GM18861 (cell line): ENCODE measurements at regions not wholly inside any gene's neighbourhood (a gene's known extent, or its start where the extent isn't known, plus 50 kb on each side); places are given as distances from the start of the nearest gene placed in this dataset.

ENCODE experiments used
- ATAC-seq: cut with Tn5 transposase; IDR thresholded peaks from one replicate; pipeline ENCODE4 v1.9.1; 2021; ENCODE audit not compliant: unreplicated experiment

- ATAC-seq: no peak
Observed at GRCh38 chr5:18023986-18024385, 389.7 kb downstream of the TAF11L14 start.

DNA sequence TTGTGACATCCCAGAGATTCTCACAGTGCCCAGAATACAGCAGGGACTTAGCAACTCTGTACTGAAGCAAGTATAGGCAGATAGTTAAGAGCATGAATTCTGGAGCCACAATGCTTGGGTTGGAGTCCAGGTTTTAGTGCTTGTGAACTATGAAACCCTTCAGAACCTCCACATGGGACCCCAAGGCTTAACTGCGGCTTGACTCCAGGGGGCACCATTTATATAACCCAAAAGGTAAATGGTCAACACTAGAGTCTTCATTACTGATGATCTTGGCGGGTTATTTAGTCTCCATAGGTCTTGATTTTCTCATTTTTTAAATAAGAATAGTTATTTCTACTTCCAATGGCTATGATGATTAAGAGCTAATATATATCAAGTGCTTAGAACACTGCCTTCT is 390.3 kb downstream of the TAF11L14 start:
- ATAC-seq: no peak

- no peak for ATAC-seq
Observed at GRCh38 chr5:18027241-18027867, 393.1 kb downstream of the TAF11L14 start.

DNA sequence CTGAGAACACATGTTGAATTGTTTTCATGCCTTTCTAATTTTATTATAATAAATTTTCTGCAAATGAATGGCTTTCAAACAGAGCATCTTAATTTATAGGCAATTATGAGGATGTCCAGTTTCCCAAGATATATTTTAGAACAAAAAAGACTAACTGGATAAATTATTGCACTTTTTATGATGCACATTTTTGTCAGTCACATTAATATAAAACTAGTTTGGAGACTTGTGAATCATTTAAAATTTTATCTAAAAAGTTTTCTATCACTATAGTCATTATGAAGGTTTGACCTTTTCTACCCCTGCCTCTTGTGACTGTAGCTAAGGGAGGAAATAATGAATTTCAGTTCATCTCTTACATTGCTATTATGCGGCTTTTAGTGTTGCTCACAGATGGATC is 393.8 kb downstream of the TAF11L14 start:
- ATAC-seq: no peak

- ATAC-seq: no peak
Observed at GRCh38 chr5:18032744-18033143, 398.5 kb downstream of the TAF11L14 start.

- ATAC-seq: no peak
Observed at GRCh38 chr5:18036531-18036930, 402.3 kb downstream of the TAF11L14 start.

GRCh38 chr5:18037718-18038117 is 403.5 kb downstream of the TAF11L14 start:
- ATAC-seq: no peak

- no peak for ATAC-seq
Observed at GRCh38 chr5:18043344-18043743, 409.1 kb downstream of the TAF11L14 start.

DNA sequence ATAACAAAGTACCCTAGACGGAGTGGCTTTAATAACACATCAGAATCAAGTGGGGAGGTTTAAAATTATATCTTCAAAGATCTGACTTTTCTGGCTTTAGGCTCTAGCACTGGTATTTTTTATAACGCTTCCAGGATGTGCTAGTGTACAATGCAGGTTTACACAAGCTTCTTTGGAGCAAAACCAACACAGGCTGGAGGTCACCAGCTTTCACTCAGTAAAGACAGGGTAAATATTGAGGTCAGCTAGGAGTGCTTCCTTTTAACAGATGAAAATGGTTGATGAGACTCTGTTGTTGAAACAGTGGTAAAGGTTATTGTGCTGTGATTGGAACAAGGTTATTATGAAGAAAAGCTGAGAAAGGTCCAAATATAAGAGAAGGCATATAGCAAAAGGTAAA is 414.2 kb downstream of the TAF11L14 start:
- no peak for ATAC-seq

DNA sequence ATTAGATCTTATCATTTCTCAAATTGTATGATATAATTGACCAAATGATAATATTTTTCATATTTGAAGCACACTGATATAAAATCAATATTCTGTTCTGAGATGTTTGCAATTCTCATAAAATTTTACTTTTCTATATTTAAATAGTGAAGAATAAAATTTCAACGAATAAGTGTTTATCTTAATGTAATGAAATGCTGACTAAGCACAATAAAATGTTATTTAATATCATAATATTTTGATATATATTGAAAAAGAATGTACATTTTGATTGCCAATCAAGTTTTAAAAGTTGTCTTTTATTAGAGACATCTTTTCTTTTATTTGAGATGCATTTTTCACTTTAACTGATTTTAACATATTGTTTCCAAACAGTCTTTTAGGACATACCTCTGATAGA is 416.1 kb downstream of the TAF11L14 start:
- no peak for ATAC-seq

DNA sequence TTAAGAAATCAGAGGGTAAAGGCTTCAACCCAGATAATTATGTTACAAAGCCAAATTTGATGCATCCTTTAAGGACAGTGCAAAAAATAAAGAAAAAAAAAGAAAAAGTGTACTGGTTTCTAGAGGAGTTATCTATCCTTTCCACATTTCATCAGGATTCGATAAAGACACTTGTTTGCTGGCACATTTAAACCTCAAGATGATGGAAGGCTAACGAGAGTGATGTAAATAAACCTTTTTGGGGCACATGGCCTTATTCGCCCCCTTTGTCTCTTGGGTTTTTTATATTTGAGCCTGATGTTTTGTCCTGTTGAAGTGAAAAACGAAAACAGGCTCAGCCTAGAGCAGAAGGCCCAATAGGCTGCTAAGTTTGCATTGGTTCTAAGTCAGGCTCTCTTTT is 416.5 kb downstream of the TAF11L14 start:
- ATAC-seq: no peak

GRCh38 chr5:18051953-18052352 is 417.7 kb downstream of the TAF11L14 start:
- ATAC-seq: no peak

GRCh38 chr5:18052569-18052968 is 418.3 kb downstream of the TAF11L14 start:
- no peak for ATAC-seq

- no peak for ATAC-seq
Observed at GRCh38 chr5:18057725-18058124, 423.5 kb downstream of the TAF11L14 start.

DNA sequence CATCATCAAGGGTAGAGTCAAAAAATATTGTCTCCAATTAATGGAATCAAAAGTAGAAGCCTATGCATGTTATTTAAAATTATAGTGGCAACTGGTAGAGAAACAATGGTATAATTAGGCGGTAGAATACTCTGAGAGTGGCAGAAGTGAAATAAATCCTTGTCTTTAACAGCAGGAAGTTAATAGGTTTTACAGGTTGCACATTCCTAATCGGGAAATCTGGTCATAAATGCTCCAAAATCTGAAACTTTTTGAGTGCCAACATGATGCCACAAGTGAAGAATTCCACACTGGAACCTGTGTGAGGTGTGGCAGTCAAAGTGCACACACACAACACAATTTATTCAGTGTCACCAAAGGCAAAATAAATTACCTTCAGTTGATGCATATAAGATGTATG is 433.4 kb downstream of the TAF11L14 start:
- ATAC-seq: no peak

DNA sequence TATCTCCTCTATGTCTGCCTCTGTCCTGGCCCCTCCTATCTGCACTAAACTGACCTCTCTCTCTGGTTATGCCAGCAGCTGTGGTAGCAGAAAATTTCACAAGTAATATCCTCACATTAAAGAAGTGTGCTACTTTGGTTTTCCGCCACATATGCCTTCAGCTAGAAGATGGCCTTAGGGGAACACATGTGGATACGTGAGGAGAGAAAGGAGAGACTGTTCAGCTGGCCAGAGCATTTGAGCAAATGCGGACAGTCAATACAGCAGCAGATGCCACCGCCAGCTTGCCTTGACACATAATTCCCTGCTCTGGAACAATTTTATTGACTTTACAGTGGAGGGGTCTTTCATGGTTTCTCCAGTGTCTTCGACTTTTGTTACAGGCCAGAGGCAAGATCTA is 434.6 kb downstream of the TAF11L14 start:
- ATAC-seq: no peak

GRCh38 chr5:18069790-18070189 is 435.5 kb downstream of the TAF11L14 start:
- ATAC-seq: no peak

DNA sequence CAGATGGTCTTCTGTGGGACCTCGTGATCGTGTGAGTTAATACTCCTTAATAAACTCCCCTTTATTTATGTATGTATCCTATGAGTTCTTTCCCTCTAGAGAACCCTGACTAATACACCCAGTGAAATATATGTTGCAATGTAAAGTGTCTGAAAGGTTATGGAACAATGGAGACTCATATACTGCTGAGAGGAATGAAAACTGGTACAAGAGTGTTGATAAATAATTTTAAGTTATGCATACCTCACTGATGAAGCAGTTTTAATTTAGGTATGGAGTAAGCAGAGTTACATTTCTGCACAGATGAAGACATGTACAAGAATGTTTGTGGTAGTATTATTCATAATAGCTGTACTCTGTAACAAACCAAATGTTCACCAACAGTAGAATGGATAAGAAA is 438.3 kb downstream of the TAF11L14 start:
- ATAC-seq: no peak

DNA sequence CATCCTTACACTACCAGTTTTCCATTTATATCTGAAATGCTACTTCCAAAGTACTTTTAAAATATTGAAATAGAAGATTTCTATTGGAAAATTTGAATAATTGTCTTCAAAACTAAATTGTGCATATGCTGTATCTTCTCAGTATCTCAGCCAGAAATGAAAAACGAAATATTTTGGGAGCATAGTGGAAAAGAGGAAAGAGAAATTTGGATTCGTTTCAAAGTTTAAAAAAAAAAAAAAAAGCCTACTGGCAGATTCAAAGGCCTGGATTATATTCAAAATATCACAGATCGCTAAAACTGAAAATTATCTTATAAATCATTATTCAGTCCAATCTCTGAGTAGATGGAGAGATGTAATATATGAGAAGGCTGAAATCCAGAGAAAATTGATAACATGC is 440.7 kb downstream of the TAF11L14 start:
- ATAC-seq: no peak

DNA sequence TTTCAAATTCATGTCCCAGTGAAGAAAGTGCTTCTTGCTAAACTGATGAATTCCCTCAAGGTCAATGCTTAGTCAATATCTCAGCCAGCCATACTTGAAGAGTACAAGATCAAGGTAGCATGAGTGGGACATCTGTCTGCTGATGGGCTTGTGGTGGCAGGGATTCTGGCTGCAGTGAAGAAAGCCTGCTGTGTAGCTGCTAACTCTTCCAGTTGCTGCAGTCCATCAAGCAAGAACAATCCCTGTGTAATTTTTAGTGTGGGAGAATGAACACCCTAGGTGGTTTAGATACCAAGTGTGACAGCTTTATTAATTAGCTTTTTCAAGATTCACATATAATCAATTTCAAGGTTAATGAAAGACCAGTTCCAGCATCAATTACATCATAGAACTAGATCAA is 443.9 kb downstream of the TAF11L14 start:
- ATAC-seq: no peak

GRCh38 chr5:18079831-18080230 is 445.6 kb downstream of the TAF11L14 start:
- no peak for ATAC-seq

- ATAC-seq: no peak
Observed at GRCh38 chr5:18088020-18088579, 453.8 kb downstream of the TAF11L14 start.

- no peak for ATAC-seq
Observed at GRCh38 chr5:18090177-18090576, 455.9 kb downstream of the TAF11L14 start.
